ENCODE measurements at regions not wholly inside any gene's neighbourhood (a gene's known extent, or its start where the extent isn't known, plus 50 kb on each side); places are given as distances from the start of the nearest gene placed in this dataset.

- no peaks in the 10 kb centered on the region for H3K9me2 ChIP-seq (replicated peaks; ENCODE audit: control insufficient read depth, low read length)
- H3K4me1 ChIP-seq (ENCODE audit: control insufficient read depth, low read length), result no peaks in the 10 kb centered on the region
- H3F3A ChIP-seq (ENCODE audit: control insufficient read depth, insufficient read depth), result no peaks in the 10 kb centered on the region
- no peaks in the 10 kb centered on the region for H3K36me3 ChIP-seq (ENCODE audit: control insufficient read depth, low read length)
- H3K79me2 ChIP-seq (ENCODE audit: control insufficient read depth, low read length), result no peaks in the 10 kb centered on the region
- no peaks in the 10 kb centered on the region for H3K27me3 ChIP-seq (ENCODE audit: control insufficient read depth, low read length)
- H3K27ac ChIP-seq (ENCODE audit: low read depth, low read length), result no peak overlapping the region
- H3K9me3 ChIP-seq (ENCODE audit: control insufficient read depth, insufficient read depth, low read length), result no peaks in the 10 kb centered on the region
- no peak overlapping the region for H3K4me3 ChIP-seq (ENCODE audit: low read length)
- no peak overlapping the region for H3K4me2 ChIP-seq (ENCODE audit: low read length)
- no peaks in the 10 kb centered on the region for H4K20me1 ChIP-seq (ENCODE audit: control insufficient read depth, insufficient read depth, low read depth, low read length)
- TF ChIP-seq CTCF (IDR thresholded peaks at IDR 0.05; ENCODE audit: low read depth, low read length, poor library complexity, severe bottlenecking) (no peak), EZH2phosphoT487 (IDR thresholded peaks at IDR 0.05; ENCODE audit: borderline replicate concordance, low read length) (no peak)
Measured at GRCh38 chr2:116366212-116366611, 1448.3 kb upstream of the DDX18 start.

- H3K79me2 ChIP-seq (ENCODE audit: control insufficient read depth, low read length), result no peaks in the 10 kb centered on the region
- H3F3A ChIP-seq (ENCODE audit: control insufficient read depth, insufficient read depth), result no peaks in the 10 kb centered on the region
- no peaks in the 10 kb centered on the region for H3K27me3 ChIP-seq (ENCODE audit: control insufficient read depth, low read length)
- H3K9me3 ChIP-seq (ENCODE audit: control insufficient read depth, insufficient read depth, low read length), result no peaks in the 10 kb centered on the region
- TF ChIP-seq EZH2phosphoT487 (IDR thresholded peaks at IDR 0.05; ENCODE audit: borderline replicate concordance, low read length), result no peak
- TF ChIP-seq CTCF (IDR thresholded peaks at IDR 0.05; ENCODE audit: low read depth, low read length, poor library complexity, severe bottlenecking), result no peak
- H3K4me2 ChIP-seq (ENCODE audit: low read length), result no peak overlapping the region
- H3K9me2 ChIP-seq (replicated peaks; ENCODE audit: control insufficient read depth, low read length), result no peaks in the 10 kb centered on the region
- no peaks in the 10 kb centered on the region for H4K20me1 ChIP-seq (ENCODE audit: control insufficient read depth, insufficient read depth, low read depth, low read length)
- H3K36me3 ChIP-seq (ENCODE audit: control insufficient read depth, low read length), result no peaks in the 10 kb centered on the region
- H3K4me1 ChIP-seq (ENCODE audit: control insufficient read depth, low read length), result no peaks in the 10 kb centered on the region
- no peak overlapping the region for H3K4me3 ChIP-seq (ENCODE audit: low read length)
- H3K27ac ChIP-seq (ENCODE audit: low read depth, low read length), result no peak overlapping the region
Measured at GRCh38 chr2:116378786-116379185, 1435.7 kb upstream of the DDX18 start.

- Histone ChIP-seq H3K4me3 (ENCODE audit: low read length) (no peak overlapping the region), H4K20me1 (ENCODE audit: control insufficient read depth, insufficient read depth, low read depth, low read length) (no peaks in the 10 kb centered on the region), H3K36me3 (ENCODE audit: control insufficient read depth, low read length) (no peaks in the 10 kb centered on the region), H3K27ac (ENCODE audit: low read depth, low read length) (no peak overlapping the region), H3K4me1 (ENCODE audit: control insufficient read depth, low read length) (no peaks in the 10 kb centered on the region), H3K27me3 (ENCODE audit: control insufficient read depth, low read length) (no peaks in the 10 kb centered on the region), H3K9me3 (ENCODE audit: control insufficient read depth, insufficient read depth, low read length) (peaks cover 5% of the 10 kb centered on the region; the same call in 1 of the 2 replicates), H3F3A (ENCODE audit: control insufficient read depth, insufficient read depth) (no peaks in the 10 kb centered on the region), H3K9me2 (replicated peaks; ENCODE audit: control insufficient read depth, low read length) (no peaks in the 10 kb centered on the region), H3K79me2 (ENCODE audit: control insufficient read depth, low read length) (no peaks in the 10 kb centered on the region), H3K4me2 (ENCODE audit: low read length) (no peak overlapping the region)
- no peak for TF ChIP-seq EZH2phosphoT487 (IDR thresholded peaks at IDR 0.05; ENCODE audit: borderline replicate concordance, low read length)
- no peak for TF ChIP-seq CTCF (IDR thresholded peaks at IDR 0.05; ENCODE audit: low read depth, low read length, poor library complexity, severe bottlenecking)
Measured at GRCh38 chr2:116411211-116411610, 1403.3 kb upstream of the DDX18 start.

- Histone ChIP-seq H3K4me1 (ENCODE audit: control insufficient read depth, low read length) (no peaks in the 10 kb centered on the region), H3K36me3 (ENCODE audit: control insufficient read depth, low read length) (no peaks in the 10 kb centered on the region), H3K27me3 (ENCODE audit: control insufficient read depth, low read length) (no peaks in the 10 kb centered on the region), H3K4me3 (ENCODE audit: low read length) (no peak overlapping the region), H4K20me1 (ENCODE audit: control insufficient read depth, insufficient read depth, low read depth, low read length) (no peaks in the 10 kb centered on the region), H3K4me2 (ENCODE audit: low read length) (no peak overlapping the region), H3K9me3 (ENCODE audit: control insufficient read depth, insufficient read depth, low read length) (peaks cover 5% of the 10 kb centered on the region; the same call in 1 of the 2 replicates), H3K9me2 (replicated peaks; ENCODE audit: control insufficient read depth, low read length) (no peaks in the 10 kb centered on the region), H3F3A (ENCODE audit: control insufficient read depth, insufficient read depth) (no peaks in the 10 kb centered on the region), H3K27ac (ENCODE audit: low read depth, low read length) (no peak overlapping the region), H3K79me2 (ENCODE audit: control insufficient read depth, low read length) (no peaks in the 10 kb centered on the region)
- no peak for TF ChIP-seq CTCF (IDR thresholded peaks at IDR 0.05; ENCODE audit: low read depth, low read length, poor library complexity, severe bottlenecking)
- TF ChIP-seq EZH2phosphoT487 (IDR thresholded peaks at IDR 0.05; ENCODE audit: borderline replicate concordance, low read length), result no peak
Measured at GRCh38 chr2:116413659-116414058, 1400.8 kb upstream of the DDX18 start.
